Prostate gland (tissue), 2 donors: ENCODE measurements at regions not wholly inside any gene's neighbourhood (a gene's known extent, or its start where the extent isn't known, plus 50 kb on each side); places are given as distances from the start of the nearest gene placed in this dataset.

Experiments
- DNase-seq: peaks from one replicate; pipeline ENCODE4 v3.0.0-alpha.2; 2019; ENCODE audit warnings: low spot score
- H3K27ac ChIP-seq, 2 donors: fragments of 200-600 bp; sonication (generic); 2 replicates each; pipeline ENCODE4 v1.5.1; 2017 to 2019
- H3K27me3 ChIP-seq: fragments of 200-600 bp; sonication (generic); replicated peaks from 2 replicates; pipeline ENCODE4 v1.5.1; 2019; ENCODE audit not compliant: insufficient read depth
- H3K36me3 ChIP-seq, 2 donors: fragments of 200-600 bp; sonication (generic); 1 replicate in 1 of 2; 2 replicates in 1 of 2; pipeline versions ENCODE4 v1.5.1 to v1.8.1; 2017 to 2019
- H3K4me1 ChIP-seq: fragments of 200-600 bp; sonication (generic); replicated peaks from 2 replicates; pipeline ENCODE4 v1.5.1; 2019
- H3K4me3 ChIP-seq, 2 donors: fragments of 200-600 bp; sonication (generic); 2 replicates each; pipeline ENCODE4 v1.5.1; 2017 to 2019
- H3K9me3 ChIP-seq: fragments of 200-600 bp; sonication (generic); 2 replicates; pipeline ENCODE4 v1.5.1; 2017
- POLR2A ChIP-seq: fragments of 450-650 bp; IDR thresholded peaks from one replicate; pipeline ENCODE4 v1.6.1; 2016; ENCODE audit warnings: antibody characterized with exemption, mild to moderate bottlenecking
- POLR2AphosphoS5 ChIP-seq: sonication (generic); formaldehyde crosslinking; IDR thresholded peaks from one replicate; pipeline ENCODE4 v1.6.1; 2017; ENCODE audit warnings: antibody characterized with exemption
- WGBS: methylation state at CpG from one replicate; pipeline ENCODE4 v1.1.5; 2018; 5-methylcytosine and 5-hydroxymethylcytosine counted together
- intact Hi-C: fragments of 100-400 bp; cut with DNase I; formaldehyde crosslinking; loops from one replicate; pipeline ENCODE4 v1.14.2; 2022
- TF ChIP-seq, protein P1 (sequence below), 4 experiments: fragments of 200-600 bp in 2 of 4; fragments of 450-650 bp in 2 of 4; sonication (generic) in 2 of 4; IDR thresholded peaks; 1 replicate in 3 of 4; 2 replicates in 1 of 4; pipeline ENCODE4 v1.5.1; 2016 to 2019; ENCODE audit warnings: antibody characterized with exemption in 4 of 4, mild to moderate bottlenecking in 2 of 4, moderate library complexity in 2 of 4

DNA sequence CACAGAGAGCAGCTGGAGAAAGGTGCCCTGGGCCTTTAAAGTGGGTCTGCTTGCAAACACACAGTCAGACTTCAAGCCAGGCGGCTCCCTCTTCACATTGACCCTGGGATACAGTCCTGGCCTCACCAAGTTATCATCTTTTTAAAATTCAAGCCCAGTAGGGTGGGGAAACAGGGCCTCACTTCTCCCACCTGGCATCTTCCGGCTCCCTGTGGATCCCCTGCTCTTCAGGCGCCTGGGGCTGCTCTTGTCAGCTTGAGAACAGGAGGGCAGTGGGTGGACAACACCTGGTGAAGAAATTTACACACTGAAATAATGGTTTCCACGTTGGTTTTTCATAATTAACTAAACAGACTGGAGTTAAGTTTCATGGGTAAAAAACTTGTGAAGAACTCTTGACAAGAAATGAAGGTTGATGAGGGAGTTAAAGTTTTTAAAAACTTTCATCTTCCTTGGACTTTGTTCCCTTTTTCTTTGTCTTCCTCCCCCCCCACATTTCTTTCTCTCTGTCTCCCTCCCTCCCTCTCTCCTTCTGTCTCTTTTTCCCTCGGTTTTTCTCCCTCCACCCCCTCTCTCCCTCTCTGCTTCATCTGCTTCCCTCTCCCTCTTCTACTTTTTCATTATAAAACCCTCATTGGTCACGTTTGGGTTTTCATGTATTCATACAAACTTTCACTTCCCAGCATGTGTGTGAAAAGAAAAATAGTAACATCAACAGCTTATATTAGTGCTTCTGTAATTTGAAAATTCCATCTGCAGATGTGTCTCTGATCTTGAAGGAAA, 219.6 kb downstream of the DMRT2 start:
- H3K36me3 ChIP-seq, result no peaks in the 10 kb centered on the region
- DNase-seq, result no peak
- TF ChIP-seq, protein P1, sequence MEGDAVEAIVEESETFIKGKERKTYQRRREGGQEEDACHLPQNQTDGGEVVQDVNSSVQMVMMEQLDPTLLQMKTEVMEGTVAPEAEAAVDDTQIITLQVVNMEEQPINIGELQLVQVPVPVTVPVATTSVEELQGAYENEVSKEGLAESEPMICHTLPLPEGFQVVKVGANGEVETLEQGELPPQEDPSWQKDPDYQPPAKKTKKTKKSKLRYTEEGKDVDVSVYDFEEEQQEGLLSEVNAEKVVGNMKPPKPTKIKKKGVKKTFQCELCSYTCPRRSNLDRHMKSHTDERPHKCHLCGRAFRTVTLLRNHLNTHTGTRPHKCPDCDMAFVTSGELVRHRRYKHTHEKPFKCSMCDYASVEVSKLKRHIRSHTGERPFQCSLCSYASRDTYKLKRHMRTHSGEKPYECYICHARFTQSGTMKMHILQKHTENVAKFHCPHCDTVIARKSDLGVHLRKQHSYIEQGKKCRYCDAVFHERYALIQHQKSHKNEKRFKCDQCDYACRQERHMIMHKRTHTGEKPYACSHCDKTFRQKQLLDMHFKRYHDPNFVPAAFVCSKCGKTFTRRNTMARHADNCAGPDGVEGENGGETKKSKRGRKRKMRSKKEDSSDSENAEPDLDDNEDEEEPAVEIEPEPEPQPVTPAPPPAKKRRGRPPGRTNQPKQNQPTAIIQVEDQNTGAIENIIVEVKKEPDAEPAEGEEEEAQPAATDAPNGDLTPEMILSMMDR (IDR thresholded peaks at IDR 0.05), result no peak
- TF ChIP-seq POLR2A (no peak), POLR2AphosphoS5 (no peak)
- 53% methylated on average over 6 of the region's 6 CpGs for WGBS
- intact Hi-C loops, result no loop called here
- no peak overlapping the region for H3K27ac ChIP-seq
- no peaks in the 10 kb centered on the region for H3K27me3 ChIP-seq
- no peak overlapping the region for H3K4me3 ChIP-seq
- no peaks in the 10 kb centered on the region for H3K4me1 ChIP-seq
- no peaks in the 10 kb centered on the region for H3K9me3 ChIP-seq

DNA sequence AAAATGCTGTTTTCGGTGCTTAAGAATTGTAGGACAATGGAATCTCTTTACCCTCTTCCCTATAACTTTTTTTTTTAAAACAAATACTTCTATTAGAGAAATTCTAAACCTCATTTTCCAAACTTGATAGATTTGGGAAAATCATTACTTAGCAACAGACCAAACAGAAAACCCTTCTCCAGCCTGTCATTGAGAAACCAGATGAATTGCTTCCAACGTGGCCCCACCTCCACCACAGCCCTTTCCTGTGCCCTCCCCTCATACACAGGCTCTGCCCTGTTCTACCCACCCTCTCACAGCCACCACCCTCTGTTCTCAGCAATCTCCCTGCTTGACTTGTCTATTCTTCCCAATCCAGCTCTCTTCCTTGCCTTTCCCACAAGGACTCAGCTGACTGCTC, 221.2 kb downstream of the DMRT2 start:
- Histone ChIP-seq H3K27me3 (no peaks in the 10 kb centered on the region), H3K9me3 (no peaks in the 10 kb centered on the region), H3K27ac (no peak overlapping the region), H3K4me3 (no peak overlapping the region), H3K4me1 (no peaks in the 10 kb centered on the region), H3K36me3 (no peaks in the 10 kb centered on the region)
- no peak for DNase-seq
- 72% methylated on average over 2 of the region's 2 CpGs for WGBS
- intact Hi-C loops, result no loop called here
- TF ChIP-seq POLR2A, result no peak
- TF ChIP-seq POLR2AphosphoS5, result no peak
- TF ChIP-seq, protein P1 (IDR thresholded peaks at IDR 0.05), result no peak

DNA sequence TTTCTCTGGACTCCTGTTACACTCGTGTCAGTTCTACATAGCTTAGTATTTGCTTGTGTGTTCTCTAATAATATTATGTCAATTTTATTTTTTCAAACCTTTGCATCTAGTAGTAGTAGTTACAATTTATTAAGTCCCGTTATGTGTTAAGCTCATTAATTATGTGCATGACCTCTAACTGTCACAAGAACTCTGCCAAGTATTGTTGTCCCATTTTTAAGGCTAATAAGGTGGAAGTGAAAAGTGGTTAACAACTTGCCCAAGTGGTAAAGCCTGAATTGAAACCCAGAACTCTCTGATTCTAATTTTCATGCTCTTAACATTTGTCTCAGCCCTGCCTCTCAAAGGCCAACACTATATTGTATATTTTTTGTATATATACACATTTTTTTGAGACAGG, 221.6 kb downstream of the DMRT2 start:
- no peaks in the 10 kb centered on the region for H3K36me3 ChIP-seq
- intact Hi-C loops, result no loop called here
- no peak overlapping the region for H3K27ac ChIP-seq
- TF ChIP-seq POLR2A (no peak), POLR2AphosphoS5 (no peak)
- TF ChIP-seq, protein P1 (IDR thresholded peaks at IDR 0.05), result no peak
- no peaks in the 10 kb centered on the region for H3K9me3 ChIP-seq
- DNase-seq, result no peak
- WGBS, result 82% methylated on average over 2 of the region's 2 CpGs
- H3K27me3 ChIP-seq, result no peaks in the 10 kb centered on the region
- H3K4me3 ChIP-seq, result no peak overlapping the region
- no peaks in the 10 kb centered on the region for H3K4me1 ChIP-seq

DNA sequence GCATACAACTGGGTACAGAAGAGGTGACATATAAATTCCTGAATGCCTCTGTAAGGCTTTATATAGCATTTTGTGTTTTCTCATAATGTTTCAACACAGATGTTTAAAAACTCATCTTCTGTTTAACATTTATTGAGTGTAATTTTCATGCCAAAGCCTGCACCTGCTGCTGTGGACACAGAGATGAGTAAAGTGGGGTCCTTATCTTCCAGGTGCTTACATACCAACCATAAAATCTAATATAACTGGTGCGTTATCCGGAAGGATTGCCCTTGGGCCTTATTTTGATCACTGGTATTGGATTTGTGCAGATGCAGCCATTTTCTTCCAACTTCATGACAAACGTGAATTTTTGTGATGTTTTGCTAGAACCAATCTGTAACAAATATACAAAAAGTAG, 222.3 kb downstream of the DMRT2 start:
- no peak for DNase-seq
- Histone ChIP-seq H3K36me3 (no peaks in the 10 kb centered on the region), H3K4me3 (no peak overlapping the region), H3K4me1 (no peaks in the 10 kb centered on the region), H3K27me3 (no peaks in the 10 kb centered on the region), H3K27ac (no peak overlapping the region), H3K9me3 (no peaks in the 10 kb centered on the region)
- 59% methylated on average over 3 of the region's 3 CpGs for WGBS
- TF ChIP-seq, protein P1 (IDR thresholded peaks at IDR 0.05), result no peak
- no peak for TF ChIP-seq POLR2AphosphoS5
- no peak for TF ChIP-seq POLR2A
- intact Hi-C loops, result no loop called here

DNA sequence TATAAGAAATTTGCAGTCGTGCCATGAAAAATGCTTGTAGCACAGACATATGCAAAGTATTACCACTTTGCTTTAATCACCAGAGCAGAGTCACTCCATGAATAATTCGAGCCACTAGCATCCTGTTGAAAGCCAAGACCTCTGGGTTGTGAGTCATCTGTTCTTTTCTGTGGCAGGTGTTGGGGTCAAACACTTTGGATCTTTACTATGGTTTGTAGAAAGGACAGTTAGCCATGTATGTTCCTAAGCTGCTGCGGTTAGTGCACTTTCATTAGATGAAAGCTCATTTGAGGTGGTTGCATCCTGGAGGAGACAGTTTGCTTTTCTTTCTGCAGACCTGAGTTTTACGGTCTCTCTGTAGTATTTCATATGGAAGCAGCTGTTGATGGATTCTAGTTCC, 223.7 kb downstream of the DMRT2 start:
- H3K27ac ChIP-seq, result no peak overlapping the region
- no peak overlapping the region for H3K4me3 ChIP-seq
- DNase-seq, result no peak
- H3K27me3 ChIP-seq, result no peaks in the 10 kb centered on the region
- TF ChIP-seq POLR2A, result no peak
- no peak for TF ChIP-seq POLR2AphosphoS5
- TF ChIP-seq, protein P1 (IDR thresholded peaks at IDR 0.05), result no peak
- H3K9me3 ChIP-seq, result no peaks in the 10 kb centered on the region
- no peaks in the 10 kb centered on the region for H3K4me1 ChIP-seq
- intact Hi-C loops, result no loop called here
- 57% methylated on average over 4 of the region's 4 CpGs for WGBS
- H3K36me3 ChIP-seq, result no peaks in the 10 kb centered on the region
